Skeletal muscle satellite cell (primary cell): ENCODE measurements at regions not wholly inside any gene's neighbourhood (a gene's known extent, or its start where the extent isn't known, plus 50 kb on each side); places are given as distances from the start of the nearest gene placed in this dataset.
"Not testable (repeated sequence)": the region's sequence is repeated elsewhere in the genome, so short reads cannot be mapped to it uniquely, and the experiment has no call there.

Experiments
- H3K27me3 ChIP-seq: 2 replicates; pipeline ENCODE4 v1.7.0; 2013; ENCODE audit warnings: low read length; ENCODE audit not compliant: control insufficient read depth, insufficient read depth
- H3K36me3 ChIP-seq: 2 replicates; pipeline ENCODE4 v1.7.0; 2013; ENCODE audit warnings: mild to moderate bottlenecking, control low read depth, low read length; ENCODE audit not compliant: insufficient read depth
- H3K4me1 ChIP-seq: 2 replicates; pipeline ENCODE4 v1.7.0; 2013; ENCODE audit warnings: low read length; ENCODE audit not compliant: control insufficient read depth, insufficient read depth
- H3K4me2 ChIP-seq: 2 replicates; pipeline ENCODE4 v1.7.0; 2013; ENCODE audit warnings: mild to moderate bottlenecking, low read length
- H3K4me3 ChIP-seq: 2 replicates; pipeline ENCODE4 v1.7.0; 2013; ENCODE audit warnings: low read length
- H3K9ac ChIP-seq: 2 replicates; pipeline ENCODE4 v1.7.0; 2013; ENCODE audit warnings: mild to moderate bottlenecking, low read depth, low read length, moderate library complexity
- H3K9me3 ChIP-seq: replicated peaks from 2 replicates; pipeline ENCODE4 v1.7.0; 2013; ENCODE audit warnings: mild to moderate bottlenecking, control low read depth, low read length

- no peak overlapping the region for H3K4me3 ChIP-seq
- H3K4me1 ChIP-seq = peaks cover under 1% of the 10 kb centered on the region
- H3K9me3 ChIP-seq = no peaks in the 10 kb centered on the region
- H3K36me3 ChIP-seq = no peaks in the 10 kb centered on the region
- no peak overlapping the region for H3K9ac ChIP-seq
- no peak overlapping the region for H3K4me2 ChIP-seq
- H3K27me3 ChIP-seq = no peaks in the 10 kb centered on the region
Observed at GRCh38 chr12:29004066-29004935, 144.8 kb upstream of the FAR2 start.

GRCh38 chr12:29004936-29005304 lies 144.2 kb upstream of the FAR2 start:
- Histone ChIP-seq H3K4me1 (no peaks in the 10 kb centered on the region), H3K27me3 (no peaks in the 10 kb centered on the region), H3K4me3 (no peak overlapping the region), H3K9me3 (no peaks in the 10 kb centered on the region), H3K9ac (no peak overlapping the region), H3K4me2 (no peak overlapping the region), H3K36me3 (no peaks in the 10 kb centered on the region)

DNA sequence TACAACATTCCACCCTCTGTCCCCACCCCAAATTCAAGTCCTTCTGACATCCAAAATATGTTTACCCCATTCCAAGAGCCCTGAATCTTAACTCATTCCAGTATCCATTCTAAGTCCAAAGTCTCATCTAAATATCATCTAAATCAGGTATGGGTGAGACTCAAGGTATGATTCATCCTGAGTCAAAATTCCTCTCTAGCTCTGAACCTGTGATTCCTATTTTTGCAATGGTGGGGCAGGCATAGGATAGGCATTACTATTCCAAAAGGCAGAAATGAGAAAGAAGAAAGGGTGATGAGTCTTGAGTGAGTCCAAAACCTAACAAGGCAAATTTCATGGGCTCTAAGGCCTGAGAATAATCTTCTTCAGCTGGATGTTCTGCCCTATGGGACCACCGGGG lies 140.3 kb upstream of the FAR2 start:
- no peak overlapping the region for H3K4me2 ChIP-seq
- H3K27me3 ChIP-seq = no peaks in the 10 kb centered on the region
- no peak overlapping the region for H3K9ac ChIP-seq
- H3K4me1 ChIP-seq = no peaks in the 10 kb centered on the region
- no peaks in the 10 kb centered on the region for H3K9me3 ChIP-seq
- no peak overlapping the region for H3K4me3 ChIP-seq
- no peaks in the 10 kb centered on the region for H3K36me3 ChIP-seq

DNA sequence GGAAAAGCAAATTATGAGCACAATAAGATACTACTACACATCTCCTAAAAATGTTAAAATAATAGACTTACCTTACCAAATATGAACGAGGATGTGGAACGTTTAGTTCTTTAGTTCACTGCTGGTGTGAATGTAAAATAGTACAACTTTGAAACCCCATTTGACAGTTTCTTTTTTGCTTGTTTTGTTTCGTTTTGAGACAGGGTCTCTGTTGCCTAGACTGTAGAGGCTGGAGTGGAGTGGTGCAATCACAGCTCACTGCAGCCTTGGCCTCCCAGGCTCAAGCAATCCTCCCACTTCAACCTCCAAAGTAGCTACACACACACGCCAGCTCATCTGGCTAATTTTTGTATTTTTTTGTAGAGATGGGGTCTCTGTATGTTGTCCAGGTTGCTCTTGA lies 136.4 kb upstream of the FAR2 start:
- Histone ChIP-seq H3K4me1 (no peaks in the 10 kb centered on the region), H3K9me3 (no peaks in the 10 kb centered on the region), H3K4me3 (no peak overlapping the region), H3K36me3 (no peaks in the 10 kb centered on the region), H3K4me2 (no peak overlapping the region), H3K27me3 (no peaks in the 10 kb centered on the region), H3K9ac (no peak overlapping the region)

DNA sequence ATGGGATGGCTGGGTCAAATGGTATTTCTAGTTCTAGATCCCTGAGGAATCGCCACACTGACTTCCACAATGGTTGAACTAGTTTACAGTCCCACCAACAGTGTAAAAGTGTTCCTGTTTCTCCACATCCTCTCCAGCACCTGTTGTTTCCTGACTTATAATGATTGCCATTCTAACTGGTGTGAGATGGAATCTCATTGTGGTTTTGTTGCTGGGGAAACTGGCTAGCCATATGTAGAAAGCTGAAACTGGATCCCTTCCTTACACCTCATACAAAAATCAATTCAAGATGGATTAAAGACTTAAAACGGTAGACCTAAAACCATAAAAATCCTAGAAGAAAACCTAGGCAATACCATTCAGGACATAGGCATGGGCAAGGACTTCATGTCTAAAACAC lies 131.5 kb upstream of the FAR2 start:
- not testable (repeated sequence) for H3K4me2 ChIP-seq, H3K9me3 ChIP-seq, H3K36me3 ChIP-seq, H3K4me3 ChIP-seq, H3K4me1 ChIP-seq, H3K9ac ChIP-seq, H3K27me3 ChIP-seq

DNA sequence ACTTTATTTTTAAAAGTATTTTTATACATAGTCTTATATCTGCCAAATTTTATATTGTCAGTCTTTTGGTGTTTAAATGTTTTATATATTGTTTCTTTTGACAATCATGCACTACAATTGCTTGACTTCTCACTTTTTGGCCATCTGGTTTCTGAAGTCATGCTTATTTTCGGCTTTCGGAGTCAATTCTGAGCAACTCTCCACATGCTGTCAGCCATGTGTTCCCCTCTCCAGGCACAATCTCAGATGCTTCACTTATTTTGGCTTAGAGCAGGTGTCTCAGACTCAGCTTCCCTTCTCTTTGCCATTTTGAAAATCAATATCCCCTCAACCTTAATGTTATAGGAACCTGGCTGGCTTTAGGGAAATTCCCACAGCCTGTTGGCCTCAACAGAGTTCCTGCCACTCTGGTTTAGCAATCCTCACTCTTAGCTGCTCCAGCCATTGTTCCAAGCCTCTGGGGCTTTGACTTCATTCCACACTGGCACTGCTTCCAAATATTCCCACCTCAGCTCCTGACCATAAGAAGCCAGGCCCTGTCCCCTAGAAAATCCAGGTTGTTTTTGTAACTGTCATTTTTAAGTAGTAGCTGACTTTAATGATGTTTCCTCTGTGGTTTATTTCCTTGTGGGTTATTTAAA lies 125.5 kb upstream of the FAR2 start:
- Histone ChIP-seq H3K9ac (no peak overlapping the region), H3K9me3 (no peaks in the 10 kb centered on the region), H3K4me3 (no peak overlapping the region), H3K36me3 (no peaks in the 10 kb centered on the region), H3K4me2 (no peak overlapping the region), H3K4me1 (no peaks in the 10 kb centered on the region), H3K27me3 (no peaks in the 10 kb centered on the region)

DNA sequence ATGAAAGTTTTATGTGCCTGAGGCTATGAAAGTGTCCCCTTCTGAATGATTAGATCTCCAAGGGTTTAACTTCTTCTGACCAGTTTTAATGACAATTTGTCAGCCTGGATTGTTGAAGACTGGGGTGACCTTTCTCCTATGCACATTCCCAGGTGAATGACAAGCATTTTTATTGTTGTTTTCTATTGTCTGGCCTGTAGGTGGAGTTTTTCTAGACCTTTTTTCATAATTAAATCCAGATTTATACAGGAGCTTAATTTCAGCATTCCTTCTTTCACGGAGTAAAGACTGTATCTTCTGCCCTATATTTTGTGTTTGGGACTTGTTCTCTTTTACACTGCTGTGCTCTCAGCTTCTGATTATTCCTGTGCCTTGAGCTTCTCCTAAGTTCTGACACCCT lies 125.0 kb upstream of the FAR2 start:
- no peaks in the 10 kb centered on the region for H3K36me3 ChIP-seq
- no peak overlapping the region for H3K9ac ChIP-seq
- H3K4me1 ChIP-seq = no peaks in the 10 kb centered on the region
- no peaks in the 10 kb centered on the region for H3K27me3 ChIP-seq
- H3K4me3 ChIP-seq = no peak overlapping the region
- H3K9me3 ChIP-seq = no peaks in the 10 kb centered on the region
- no peak overlapping the region for H3K4me2 ChIP-seq

DNA sequence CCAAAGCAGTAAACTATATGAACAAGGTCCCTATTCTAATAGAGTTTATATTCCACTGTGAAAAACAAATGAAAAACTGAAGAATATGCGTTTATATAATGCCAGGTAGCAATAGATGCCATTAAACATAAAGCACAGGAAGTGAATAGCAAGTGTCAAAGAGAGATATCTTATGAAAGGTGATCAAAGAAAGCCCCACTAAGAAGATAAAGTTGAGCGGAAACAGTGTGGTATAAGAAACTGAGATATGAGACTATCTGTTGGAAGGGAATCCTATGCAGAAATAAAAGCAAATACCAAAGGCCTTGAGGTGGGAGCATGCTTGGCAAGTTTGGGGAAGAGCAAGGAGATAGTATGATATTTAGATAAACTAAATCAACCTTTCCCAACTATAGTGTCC lies 123.1 kb upstream of the FAR2 start:
- no peak overlapping the region for H3K9ac ChIP-seq
- H3K36me3 ChIP-seq = no peaks in the 10 kb centered on the region
- no peak overlapping the region for H3K4me2 ChIP-seq
- H3K9me3 ChIP-seq = no peaks in the 10 kb centered on the region
- H3K4me3 ChIP-seq = no peak overlapping the region
- no peaks in the 10 kb centered on the region for H3K4me1 ChIP-seq
- H3K27me3 ChIP-seq = no peaks in the 10 kb centered on the region

DNA sequence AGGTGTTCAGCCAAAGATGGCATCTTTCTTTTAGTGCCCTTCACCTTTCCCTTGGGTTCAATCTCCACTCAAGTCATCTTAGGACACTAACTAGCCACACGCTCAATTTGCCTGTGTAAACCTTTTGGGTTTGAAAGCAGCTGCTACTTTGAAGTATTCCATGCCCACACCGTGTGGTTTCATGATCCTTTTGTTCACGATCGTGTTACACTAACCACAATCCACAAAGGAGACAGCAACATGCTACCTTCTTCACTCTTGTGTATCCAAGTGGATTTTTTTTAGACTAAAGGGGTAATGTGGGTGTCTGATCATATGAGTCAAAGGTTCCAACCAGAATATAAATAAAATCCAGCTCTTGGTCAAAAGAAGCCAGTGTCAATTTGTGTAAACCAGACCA lies 122.7 kb upstream of the FAR2 start:
- H3K4me2 ChIP-seq = no peak overlapping the region
- H3K9ac ChIP-seq = no peak overlapping the region
- H3K9me3 ChIP-seq = no peaks in the 10 kb centered on the region
- H3K4me3 ChIP-seq = no peak overlapping the region
- no peaks in the 10 kb centered on the region for H3K36me3 ChIP-seq
- no peaks in the 10 kb centered on the region for H3K4me1 ChIP-seq
- H3K27me3 ChIP-seq = no peaks in the 10 kb centered on the region

- H3K9ac ChIP-seq, H3K4me3 ChIP-seq, H3K4me2 ChIP-seq, H3K36me3 ChIP-seq, H3K4me1 ChIP-seq, H3K9me3 ChIP-seq: not testable (repeated sequence)
- peaks cover 10% of the 10 kb centered on the region for H3K27me3 ChIP-seq
Observed at GRCh38 chr12:29029484-29029883, 119.6 kb upstream of the FAR2 start.

DNA sequence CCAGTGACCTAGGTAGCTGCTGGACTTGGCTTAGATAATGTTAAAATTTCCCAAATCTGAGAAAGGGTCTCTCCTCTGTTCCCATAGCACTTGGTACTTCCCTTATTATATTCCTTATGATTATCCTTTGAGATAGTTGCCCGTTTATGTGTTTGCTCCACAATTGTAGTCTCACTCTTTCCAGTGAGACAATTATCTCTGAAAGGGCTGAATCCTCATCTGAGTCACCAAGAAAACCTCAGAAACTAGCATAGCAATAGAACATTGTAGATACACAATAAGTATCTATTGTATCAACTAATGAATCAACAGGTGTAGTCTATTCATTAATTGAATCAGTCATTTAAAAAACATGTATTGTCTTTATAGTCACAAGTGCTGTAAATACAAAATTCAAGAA lies 119.1 kb upstream of the FAR2 start:
- H3K4me3 ChIP-seq = no peak overlapping the region
- H3K9me3 ChIP-seq = no peaks in the 10 kb centered on the region
- H3K4me1 ChIP-seq = no peaks in the 10 kb centered on the region
- H3K4me2 ChIP-seq = no peak overlapping the region
- H3K36me3 ChIP-seq = no peaks in the 10 kb centered on the region
- no peak overlapping the region for H3K9ac ChIP-seq
- H3K27me3 ChIP-seq = peaks cover 10% of the 10 kb centered on the region

- H3K9ac ChIP-seq = no peak overlapping the region
Observed at GRCh38 chr12:29032446-29032845, 116.6 kb upstream of the FAR2 start.

More at GRCh38 chr12:29032446-29032845, 116.6 kb upstream of the FAR2 start:
- Histone ChIP-seq H3K4me2 (no peak overlapping the region), H3K4me3 (no peak overlapping the region), H3K36me3 (no peaks in the 10 kb centered on the region), H3K9me3 (no peaks in the 10 kb centered on the region), H3K4me1 (no peaks in the 10 kb centered on the region), H3K27me3 (peaks cover 10% of the 10 kb centered on the region)
